GM20000 (cell line): ENCODE measurements at regions not wholly inside any gene's neighbourhood (a gene's known extent, or its start where the extent isn't known, plus 50 kb on each side); places are given as distances from the start of the nearest gene placed in this dataset.

Source experiments
- DNase-seq: peaks from one replicate; pipeline ENCODE4 v3.0.0; 2012; ENCODE audit warnings: low spot score
- TF ChIP-seq, protein P1 (sequence below): IDR thresholded peaks from 2 replicates; pipeline ENCODE4 v1.5.1; 2012; ENCODE audit warnings: mild to moderate bottlenecking, control low read depth; ENCODE audit errors: extremely low read depth, missing control alignments

DNA sequence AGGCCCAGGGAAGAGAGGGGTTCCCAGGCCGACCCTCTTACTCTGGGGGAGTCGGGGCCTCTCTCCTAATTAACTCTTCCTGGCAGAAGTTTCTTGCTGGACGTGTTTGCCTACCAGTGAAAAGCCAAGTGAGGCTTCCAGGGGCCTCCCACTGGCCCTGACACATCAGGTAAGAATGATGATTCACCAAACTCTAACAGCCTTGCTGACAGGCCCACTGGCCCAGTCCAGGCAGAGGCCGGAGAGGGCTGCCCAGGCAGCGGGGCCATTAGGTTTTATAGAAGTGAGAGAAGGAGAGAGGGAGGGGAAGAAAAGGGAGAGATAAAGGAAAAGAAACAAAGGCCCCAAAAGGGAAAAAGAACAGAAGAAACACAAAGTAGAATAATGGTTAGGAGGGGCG is 50.8 kb upstream of the FOXE1 start:
- no peak for DNase-seq
- TF ChIP-seq, protein P1, sequence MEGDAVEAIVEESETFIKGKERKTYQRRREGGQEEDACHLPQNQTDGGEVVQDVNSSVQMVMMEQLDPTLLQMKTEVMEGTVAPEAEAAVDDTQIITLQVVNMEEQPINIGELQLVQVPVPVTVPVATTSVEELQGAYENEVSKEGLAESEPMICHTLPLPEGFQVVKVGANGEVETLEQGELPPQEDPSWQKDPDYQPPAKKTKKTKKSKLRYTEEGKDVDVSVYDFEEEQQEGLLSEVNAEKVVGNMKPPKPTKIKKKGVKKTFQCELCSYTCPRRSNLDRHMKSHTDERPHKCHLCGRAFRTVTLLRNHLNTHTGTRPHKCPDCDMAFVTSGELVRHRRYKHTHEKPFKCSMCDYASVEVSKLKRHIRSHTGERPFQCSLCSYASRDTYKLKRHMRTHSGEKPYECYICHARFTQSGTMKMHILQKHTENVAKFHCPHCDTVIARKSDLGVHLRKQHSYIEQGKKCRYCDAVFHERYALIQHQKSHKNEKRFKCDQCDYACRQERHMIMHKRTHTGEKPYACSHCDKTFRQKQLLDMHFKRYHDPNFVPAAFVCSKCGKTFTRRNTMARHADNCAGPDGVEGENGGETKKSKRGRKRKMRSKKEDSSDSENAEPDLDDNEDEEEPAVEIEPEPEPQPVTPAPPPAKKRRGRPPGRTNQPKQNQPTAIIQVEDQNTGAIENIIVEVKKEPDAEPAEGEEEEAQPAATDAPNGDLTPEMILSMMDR: no peak

DNA sequence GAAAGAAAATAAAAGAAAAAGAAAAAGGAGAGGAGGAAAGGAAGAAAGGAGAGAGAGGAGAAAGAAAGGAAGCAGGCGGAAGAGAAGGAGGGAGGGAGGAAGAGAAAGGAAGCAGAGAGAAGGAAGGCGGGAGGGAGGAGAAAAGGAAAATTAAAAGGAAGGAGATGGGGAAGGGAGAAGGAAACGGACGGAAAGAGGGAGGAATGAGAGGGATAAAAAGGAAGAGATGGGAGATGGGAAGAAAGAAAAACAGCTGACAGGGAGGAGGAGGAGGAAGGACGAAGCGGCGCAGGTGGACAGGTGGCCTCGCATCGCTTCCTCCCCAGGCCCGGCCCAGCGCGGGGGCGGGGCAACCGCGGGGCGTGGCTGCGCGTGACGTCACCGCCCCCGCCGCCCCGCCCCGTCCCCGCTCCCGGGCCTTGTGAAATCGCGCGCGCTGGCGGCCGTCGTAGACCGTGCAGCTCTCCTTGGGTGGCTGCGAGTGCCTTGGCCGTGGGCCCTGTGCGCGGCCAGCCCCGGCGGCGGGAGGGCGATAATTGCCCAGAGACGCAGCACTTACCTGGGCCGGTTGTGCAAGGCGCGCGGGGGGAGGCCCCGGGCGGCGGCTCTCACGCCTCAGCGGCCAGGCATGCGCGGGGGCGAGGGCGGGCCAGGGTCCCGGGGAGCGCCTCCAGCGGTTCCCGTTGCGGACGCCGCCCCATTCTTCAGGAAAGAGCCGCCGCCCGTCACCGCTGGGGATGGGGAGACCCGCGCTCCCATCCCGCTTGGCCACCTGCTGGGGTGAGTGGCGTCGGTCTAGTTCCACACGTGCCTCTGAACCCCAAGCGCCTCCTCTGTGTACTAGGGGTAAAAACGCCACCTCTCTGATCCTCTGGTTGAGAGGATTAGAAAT is 49.6 kb upstream of the FOXE1 start:
- peak; percentile 96 for DNase-seq
- TF ChIP-seq, protein P1: no peak
